DOHH2 (cell line): ENCODE measurements at regions not wholly inside any gene's neighbourhood (a gene's known extent, or its start where the extent isn't known, plus 50 kb on each side); places are given as distances from the start of the nearest gene placed in this dataset.

Source experiments
- H3F3A ChIP-seq: fragments of 200-600 bp; sonication (generic), shearing (Covaris generic); 2 replicates; pipeline ENCODE4 v1.6.0; 2016; ENCODE audit warnings: antibody characterized with exemption, mild to moderate bottlenecking; ENCODE audit not compliant: control insufficient read depth, insufficient read depth
- H3K27ac ChIP-seq: fragments of 200-600 bp; sonication (generic); 2 replicates; pipeline ENCODE4 v1.5.1; 2014; ENCODE audit warnings: low read depth, mild to moderate bottlenecking, low read length, moderate library complexity
- H3K27me3 ChIP-seq: fragments of 200-600 bp; sonication (generic); 2 replicates; pipeline ENCODE4 v1.6.1; 2014; ENCODE audit warnings: mild to moderate bottlenecking, low read length, mixed read lengths; ENCODE audit not compliant: control insufficient read depth
- H3K36me3 ChIP-seq: fragments of 200-600 bp; sonication (generic); 2 replicates; pipeline ENCODE4 v1.6.1; 2014; ENCODE audit warnings: mild to moderate bottlenecking, low read length, moderate library complexity, mixed read lengths; ENCODE audit not compliant: control insufficient read depth
- H3K4me1 ChIP-seq: fragments of 200-600 bp; sonication (generic); 2 replicates; pipeline ENCODE4 v1.6.1; 2014; ENCODE audit warnings: mild to moderate bottlenecking, low read length, mixed read lengths; ENCODE audit not compliant: control insufficient read depth
- H3K4me2 ChIP-seq: fragments of 200-600 bp; sonication (generic); 2 replicates; pipeline ENCODE4 v1.6.0; 2014; ENCODE audit warnings: mild to moderate bottlenecking, low read length, moderate library complexity
- H3K4me3 ChIP-seq: fragments of 200-600 bp; sonication (generic); 2 replicates; pipeline ENCODE4 v1.5.1; 2014; ENCODE audit warnings: mild to moderate bottlenecking, low read length, mixed read lengths
- H3K79me2 ChIP-seq: fragments of 200-600 bp; sonication (generic); 2 replicates; pipeline ENCODE4 v1.6.1; 2014; ENCODE audit warnings: mild to moderate bottlenecking, low read length, mixed read lengths; ENCODE audit not compliant: control insufficient read depth
- H3K9me2 ChIP-seq: fragments of 200-600 bp; sonication (generic); replicated peaks from 2 replicates; pipeline ENCODE4 v1.6.1; 2014; ENCODE audit warnings: mild to moderate bottlenecking, low read length, mixed read lengths; ENCODE audit not compliant: control insufficient read depth
- H3K9me3 ChIP-seq: fragments of 200-600 bp; sonication (generic); 2 replicates; pipeline ENCODE4 v1.6.1; 2014; ENCODE audit warnings: antibody characterized with exemption, low read length, mixed read lengths; ENCODE audit not compliant: control insufficient read depth, insufficient read depth
- H4K20me1 ChIP-seq: fragments of 200-600 bp; sonication (generic); 2 replicates; pipeline ENCODE4 v1.6.0; 2014; ENCODE audit warnings: low read depth, mild to moderate bottlenecking, antibody characterized with exemption, low read length, moderate library complexity; ENCODE audit not compliant: control insufficient read depth, insufficient read depth
- EZH2phosphoT487 ChIP-seq: fragments of 200-600 bp; sonication (generic); IDR thresholded peaks from 2 replicates; pipeline ENCODE4 v1.6.1; 2017; ENCODE audit warnings: borderline replicate concordance, mild to moderate bottlenecking, antibody characterized with exemption, low read length, moderate library complexity, mixed read lengths
- TF ChIP-seq, protein P1 (sequence below): fragments of 200-600 bp; sonication (generic); IDR thresholded peaks from one replicate; pipeline ENCODE4 v1.5.1; 2014; ENCODE audit warnings: antibody characterized with exemption, mild to moderate bottlenecking, low read depth, low read length; ENCODE audit not compliant: poor library complexity, severe bottlenecking

DNA sequence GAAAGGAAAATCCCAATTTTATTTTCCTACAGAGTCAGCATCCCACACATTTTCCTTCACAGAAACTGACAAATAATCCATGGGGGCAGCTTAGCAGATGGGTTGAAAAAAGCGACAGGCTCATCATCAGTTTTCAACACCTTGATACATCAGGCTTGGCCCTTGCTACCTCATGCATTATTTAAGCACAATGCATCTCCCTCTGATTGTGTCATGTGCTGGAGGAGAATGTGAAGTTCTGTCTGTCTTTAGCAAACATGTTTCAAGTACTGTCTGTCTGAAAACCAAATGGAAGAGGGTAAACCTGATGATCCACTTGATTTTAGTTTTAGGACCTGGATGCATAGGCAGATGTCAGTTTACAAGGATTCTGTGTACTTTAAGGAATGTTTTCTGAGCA lies 128.6 kb upstream of the ADAMTS9 start:
- Histone ChIP-seq H3K27ac (no peak overlapping the region), H3K4me1 (no peaks in the 10 kb centered on the region), H3K36me3 (no peaks in the 10 kb centered on the region), H3K4me3 (no peak overlapping the region), H3K79me2 (no peaks in the 10 kb centered on the region), H3K4me2 (no peak overlapping the region), H3K9me3 (no peaks in the 10 kb centered on the region; the same call in 1 of the 2 replicates), H4K20me1 (no peaks in the 10 kb centered on the region), H3K9me2 (no peaks in the 10 kb centered on the region), H3K27me3 (no peaks in the 10 kb centered on the region), H3F3A (no peaks in the 10 kb centered on the region)
- TF ChIP-seq EZH2phosphoT487, result no peak

DNA sequence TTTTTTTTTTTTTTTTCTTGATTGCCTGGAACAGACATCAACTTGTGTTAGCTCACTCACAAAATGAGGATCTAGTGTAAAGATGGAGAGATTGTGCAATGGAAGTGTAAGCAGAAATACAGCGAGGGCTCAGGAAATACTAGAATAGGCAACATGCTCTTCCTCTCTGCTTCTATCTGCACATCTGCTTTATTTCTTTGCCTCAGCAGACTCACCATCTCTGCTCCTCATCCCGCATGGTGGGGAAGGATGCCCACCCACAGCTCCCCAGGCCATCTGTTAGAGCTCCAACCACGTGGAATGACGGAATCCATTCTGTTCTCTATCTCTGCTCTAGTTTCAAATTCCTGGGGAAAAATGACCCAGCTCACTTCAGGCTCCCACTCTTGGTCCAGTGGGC lies 128.0 kb upstream of the ADAMTS9 start:
- Histone ChIP-seq H3K4me3 (no peak overlapping the region), H3K79me2 (no peaks in the 10 kb centered on the region), H4K20me1 (no peaks in the 10 kb centered on the region), H3K27ac (no peak overlapping the region), H3F3A (no peaks in the 10 kb centered on the region), H3K4me2 (no peak overlapping the region), H3K36me3 (no peaks in the 10 kb centered on the region), H3K9me3 (no peaks in the 10 kb centered on the region; the same call in 1 of the 2 replicates), H3K4me1 (no peaks in the 10 kb centered on the region), H3K9me2 (no peaks in the 10 kb centered on the region), H3K27me3 (no peaks in the 10 kb centered on the region)
- TF ChIP-seq EZH2phosphoT487, result no peak
- TF ChIP-seq, protein P1, sequence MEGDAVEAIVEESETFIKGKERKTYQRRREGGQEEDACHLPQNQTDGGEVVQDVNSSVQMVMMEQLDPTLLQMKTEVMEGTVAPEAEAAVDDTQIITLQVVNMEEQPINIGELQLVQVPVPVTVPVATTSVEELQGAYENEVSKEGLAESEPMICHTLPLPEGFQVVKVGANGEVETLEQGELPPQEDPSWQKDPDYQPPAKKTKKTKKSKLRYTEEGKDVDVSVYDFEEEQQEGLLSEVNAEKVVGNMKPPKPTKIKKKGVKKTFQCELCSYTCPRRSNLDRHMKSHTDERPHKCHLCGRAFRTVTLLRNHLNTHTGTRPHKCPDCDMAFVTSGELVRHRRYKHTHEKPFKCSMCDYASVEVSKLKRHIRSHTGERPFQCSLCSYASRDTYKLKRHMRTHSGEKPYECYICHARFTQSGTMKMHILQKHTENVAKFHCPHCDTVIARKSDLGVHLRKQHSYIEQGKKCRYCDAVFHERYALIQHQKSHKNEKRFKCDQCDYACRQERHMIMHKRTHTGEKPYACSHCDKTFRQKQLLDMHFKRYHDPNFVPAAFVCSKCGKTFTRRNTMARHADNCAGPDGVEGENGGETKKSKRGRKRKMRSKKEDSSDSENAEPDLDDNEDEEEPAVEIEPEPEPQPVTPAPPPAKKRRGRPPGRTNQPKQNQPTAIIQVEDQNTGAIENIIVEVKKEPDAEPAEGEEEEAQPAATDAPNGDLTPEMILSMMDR, result no peak

DNA sequence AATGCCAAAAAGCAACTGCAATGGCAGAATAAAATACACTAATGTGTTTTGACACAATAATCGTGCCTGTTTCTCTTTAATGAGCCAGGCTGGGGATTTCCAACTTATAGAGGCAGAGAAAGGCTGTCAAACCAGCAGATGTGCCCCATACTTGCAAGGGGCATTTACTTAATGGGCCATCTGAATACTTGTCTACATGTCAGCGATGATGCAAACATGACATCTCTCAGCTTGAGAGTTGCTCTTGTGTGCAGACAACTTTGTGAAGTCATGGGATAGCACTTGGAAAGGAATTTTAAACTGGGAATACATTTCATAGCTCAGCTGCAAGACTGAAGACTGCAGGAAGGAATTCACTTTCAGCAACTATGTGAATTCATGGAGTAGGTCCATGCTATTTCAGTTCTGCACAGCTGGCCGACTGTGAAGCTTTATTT lies 127.4 kb upstream of the ADAMTS9 start:
- Histone ChIP-seq H3K27ac (no peak overlapping the region), H3K36me3 (no peaks in the 10 kb centered on the region), H3K4me3 (no peak overlapping the region), H3K4me2 (no peak overlapping the region), H3F3A (no peaks in the 10 kb centered on the region), H3K27me3 (no peaks in the 10 kb centered on the region), H3K9me2 (no peaks in the 10 kb centered on the region), H3K4me1 (no peaks in the 10 kb centered on the region), H3K79me2 (no peaks in the 10 kb centered on the region), H4K20me1 (no peaks in the 10 kb centered on the region), H3K9me3 (no peaks in the 10 kb centered on the region; the same call in 1 of the 2 replicates)
- no peak for TF ChIP-seq EZH2phosphoT487
- TF ChIP-seq, protein P1, result no peak

DNA sequence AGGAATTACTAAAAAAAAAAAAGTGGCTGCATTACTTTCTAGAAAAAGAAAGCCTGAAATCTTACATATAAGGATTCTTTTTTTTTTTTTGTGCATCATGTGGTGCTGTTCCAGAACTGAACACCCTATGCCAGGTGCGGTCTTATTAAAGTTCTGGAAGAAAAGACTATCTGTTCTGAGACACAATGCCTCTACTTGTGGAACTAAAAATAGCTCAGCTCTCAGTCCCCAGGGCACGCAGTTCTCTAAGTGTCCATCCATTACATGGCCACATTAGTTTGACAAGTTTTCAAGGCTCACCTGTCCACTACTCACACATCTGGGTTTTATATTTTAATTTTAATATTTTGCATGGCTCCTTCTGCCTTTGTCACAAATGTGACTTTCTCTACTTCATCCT lies 126.6 kb upstream of the ADAMTS9 start:
- no peak overlapping the region for H3K4me2 ChIP-seq
- H3F3A ChIP-seq, result no peaks in the 10 kb centered on the region
- H3K36me3 ChIP-seq, result no peaks in the 10 kb centered on the region
- no peak for TF ChIP-seq EZH2phosphoT487
- TF ChIP-seq, protein P1, result no peak
- no peaks in the 10 kb centered on the region; the same call in 1 of the 2 replicates for H3K9me3 ChIP-seq
- no peaks in the 10 kb centered on the region for H3K27me3 ChIP-seq
- no peaks in the 10 kb centered on the region for H3K79me2 ChIP-seq
- H4K20me1 ChIP-seq, result no peaks in the 10 kb centered on the region
- H3K4me3 ChIP-seq, result no peak overlapping the region
- H3K27ac ChIP-seq, result no peak overlapping the region
- H3K9me2 ChIP-seq, result no peaks in the 10 kb centered on the region
- no peaks in the 10 kb centered on the region for H3K4me1 ChIP-seq
